GM12891 (cell line): ENCODE measurements at regions not wholly inside any gene's neighbourhood (a gene's known extent, or its start where the extent isn't known, plus 50 kb on each side); places are given as distances from the start of the nearest gene placed in this dataset.

ENCODE experiments used
- POLR2A ChIP-seq: IDR thresholded peaks from 2 replicates; pipeline ENCODE4 v1.6.1; 2011; ENCODE audit warnings: low read depth, low read length, control low read depth
- POLR2AphosphoS5 ChIP-seq: IDR thresholded peaks from 2 replicates; pipeline ENCODE4 v1.6.1; 2011; ENCODE audit warnings: low read depth, low read length, control low read depth
- POU2F2 ChIP-seq: IDR thresholded peaks from 2 replicates; pipeline ENCODE4 v1.6.1; 2011; ENCODE audit warnings: low read depth, mild to moderate bottlenecking, control low read depth, low read length, moderate library complexity
- SPI1 ChIP-seq: IDR thresholded peaks from 2 replicates; pipeline ENCODE4 v1.6.1; 2011; ENCODE audit warnings: low read depth, low read length, control low read depth
- TAF1 ChIP-seq: IDR thresholded peaks from 2 replicates; pipeline ENCODE4 v1.6.1; 2011; ENCODE audit warnings: low read depth, low read length, control low read depth

GRCh38 chr13:109642358-109642757 is 144.0 kb downstream of the IRS2 start:
- TF ChIP-seq POLR2AphosphoS5 = no peak
- no peak for TF ChIP-seq POLR2A
- no peak for TF ChIP-seq TAF1
- no peak for TF ChIP-seq SPI1
- no peak for TF ChIP-seq POU2F2
